ENCODE measurements at regions not wholly inside any gene's neighbourhood (a gene's known extent, or its start where the extent isn't known, plus 50 kb on each side); places are given as distances from the start of the nearest gene placed in this dataset.

DNA sequence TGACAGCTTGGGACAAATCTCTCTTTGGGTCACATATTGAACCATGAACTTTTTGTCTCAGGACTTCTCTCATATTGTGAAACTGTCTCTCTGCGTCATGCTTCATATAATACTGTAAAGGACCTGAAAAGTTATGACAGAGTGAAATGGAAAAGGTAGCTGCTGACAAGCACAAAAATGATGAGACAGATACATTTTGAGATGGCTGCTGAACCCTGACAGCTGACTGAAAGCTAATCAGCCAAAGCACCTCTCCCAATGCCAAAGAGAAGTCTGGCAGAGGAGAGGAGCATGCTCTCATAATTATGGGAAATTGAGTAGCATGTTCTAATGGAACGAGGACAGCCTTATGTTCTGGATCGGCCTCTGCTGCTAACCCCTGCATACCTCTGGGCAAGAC, 873.4 kb upstream of the ADGRL3 start:
- FAIRE-seq (no peak), DNase-seq (ENCODE audit: low read depth in 1 of 2, low spot score in 2 of 2) (no peak)
- no peak overlapping the region for H4K91ac ChIP-seq (replicated peaks; ENCODE audit: insufficient read length, low read length)
- no peak overlapping the region for H3K4me3 ChIP-seq (ENCODE audit: extremely low read depth in 1 of 4, insufficient read depth in 2 of 4, low read depth in 3 of 4, low read length in 4 of 4)
- H2BK120ac ChIP-seq (replicated peaks; ENCODE audit: low read depth, low read length): no peak overlapping the region
- no peak overlapping the region for H3K23ac ChIP-seq (ENCODE audit: insufficient read length)
- no peaks in the 10 kb centered on the region for H4K20me1 ChIP-seq (replicated peaks in 1 of 2; ENCODE audit: control insufficient read depth in 1 of 2, insufficient read depth in 2 of 2, low read length in 2 of 2)
- H3K9ac ChIP-seq (replicated peaks in 1 of 4; ENCODE audit: extremely low read depth in 1 of 4, low read depth in 3 of 4, low read length in 3 of 4): no peak overlapping the region
- POLR2A ChIA-PET (ENCODE audit: partially characterized antibody): no interaction called here
- H3K36me3 ChIP-seq (ENCODE audit: control insufficient read depth in 2 of 4, insufficient read depth in 4 of 4, low read length in 3 of 4): no peaks in the 10 kb centered on the region
- no peak overlapping the region for H2AFZ ChIP-seq (ENCODE audit: low read length)
- H3K27ac ChIP-seq (ENCODE audit: low read depth, low read length): no peak overlapping the region
- H3K56ac ChIP-seq (replicated peaks; ENCODE audit: insufficient read length, low read depth, low read length): no peak overlapping the region
- H3K4me2 ChIP-seq (ENCODE audit: insufficient read depth in 1 of 2, low read depth in 2 of 2, low read length in 2 of 2): no peak overlapping the region
- no peak overlapping the region for H3K18ac ChIP-seq (ENCODE audit: extremely low read depth, low read length)
- H3K4ac ChIP-seq (replicated peaks; ENCODE audit: insufficient read length, low read depth, low read length): no peak overlapping the region
- H3K4me1 ChIP-seq (replicated peaks in 1 of 4; ENCODE audit: control insufficient read depth in 3 of 4, insufficient read depth in 4 of 4, low read length in 3 of 4): no peaks in the 10 kb centered on the region
- no peaks in the 10 kb centered on the region for H3K79me2 ChIP-seq (ENCODE audit: control insufficient read depth in 1 of 2, insufficient read depth in 2 of 2, low read length in 2 of 2)
- H2AK5ac ChIP-seq (ENCODE audit: low read depth, low read length): no peak overlapping the region
- CTCF ChIA-PET (ENCODE audit: partially characterized antibody): no interaction called here
- no peak overlapping the region for H4K8ac ChIP-seq (ENCODE audit: extremely low read depth, insufficient read depth, low read length)
- H3K14ac ChIP-seq (ENCODE audit: insufficient read length): no peak overlapping the region
- H2BK12ac ChIP-seq (ENCODE audit: low read depth, low read length): no peak overlapping the region
- 93% methylated on average over 3 of the region's 3 CpGs; no CpG with 5 or more reads in 1 of the 2 experiments for WGBS, 2 experiments (ENCODE audit: extremely low coverage in 1 of 2, insufficient coverage in 1 of 2, insufficient read length in 1 of 2, insufficient replicate concordance in 2 of 2, low coverage in 1 of 2, low lambda C conversion rate in 2 of 2, missing lambda C conversion rate in 1 of 2)
- H3K9me3 ChIP-seq (ENCODE audit: insufficient read depth in 2 of 2, low read depth in 1 of 2, low read length in 1 of 2): no peaks in the 10 kb centered on the region
- H2BK15ac ChIP-seq (ENCODE audit: low read length): no peak overlapping the region
- no peaks in the 10 kb centered on the region for H3K79me1 ChIP-seq (ENCODE audit: low read depth, low read length)
- no peaks in the 10 kb centered on the region for H3K27me3 ChIP-seq (replicated peaks in 1 of 4; ENCODE audit: control insufficient read depth in 3 of 4, extremely low read depth in 1 of 4, insufficient read depth in 3 of 4, low read length in 3 of 4)
- H3K23me2 ChIP-seq (ENCODE audit: low read depth, low read length): no peaks in the 10 kb centered on the region
- no peak overlapping the region for H4K5ac ChIP-seq (ENCODE audit: insufficient read length, low read depth, low read length)
- TF ChIP-seq TCF12 (IDR thresholded peaks at IDR 0.05; ENCODE audit: low read depth, low read length) (no peak), NANOG (IDR thresholded peaks at IDR 0.05; ENCODE audit: insufficient read depth, low read depth, low read length, poor library complexity, severe bottlenecking) (no peak), SP4 (IDR thresholded peaks at IDR 0.05; ENCODE audit: low read length) (no peak)
- no peak overlapping the region for H2BK20ac ChIP-seq (ENCODE audit: low read length)
- H2BK5ac ChIP-seq (ENCODE audit: low read depth, low read length): no peak overlapping the region
